Stromal cell of bone marrow (primary cell): ENCODE measurements at regions not wholly inside any gene's neighbourhood (a gene's known extent, or its start where the extent isn't known, plus 50 kb on each side); places are given as distances from the start of the nearest gene placed in this dataset.
"Not testable (repeated sequence)": the region's sequence is repeated elsewhere in the genome, so short reads cannot be mapped to it uniquely, and the experiment has no call there.

Experiments used
- DNase-seq: peaks from one replicate; pipeline ENCODE4 v3.0.0-alpha.2; 2012; ENCODE audit warnings: low read depth

DNA sequence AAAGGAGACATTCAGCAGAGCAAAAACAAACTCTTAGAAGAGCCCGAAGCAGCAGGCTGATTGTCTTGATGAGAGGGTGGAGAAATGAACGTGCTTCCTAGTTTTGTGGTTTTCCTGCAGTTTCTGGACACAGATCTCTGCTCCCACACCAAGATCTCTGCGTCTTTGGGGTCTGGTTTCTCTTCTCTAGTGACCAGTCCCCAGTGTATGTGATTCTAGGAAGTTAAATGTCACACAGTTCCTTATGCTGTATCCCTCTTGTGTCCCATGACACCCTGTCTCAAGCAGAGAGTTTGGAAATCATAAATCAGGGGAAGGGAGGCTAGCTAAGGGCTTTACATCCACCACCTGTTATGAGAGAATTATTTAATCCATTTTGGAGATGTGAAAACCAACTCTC lies 55.4 kb upstream of the KLF14 start:
- DNase-seq = no peak

DNA sequence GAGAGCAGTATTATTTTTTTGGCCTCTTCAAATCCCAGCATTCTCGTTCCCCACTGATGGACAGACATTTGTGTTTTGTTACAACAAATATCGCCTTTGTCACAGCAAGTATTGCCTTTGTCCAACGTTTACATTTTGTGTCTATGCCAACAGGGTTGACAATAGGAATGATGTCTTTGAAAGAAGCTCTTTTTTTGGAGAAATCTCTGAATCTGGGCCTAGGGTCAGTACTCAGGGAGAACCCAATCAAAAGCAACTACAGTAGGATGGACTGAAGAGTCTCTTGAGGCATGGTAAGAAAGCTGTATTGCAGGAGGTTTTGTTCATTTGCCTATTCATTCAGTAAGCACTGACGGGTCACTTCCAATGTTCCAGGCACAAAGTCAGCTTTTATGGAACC lies 57.7 kb upstream of the KLF14 start:
- no peak for DNase-seq

DNA sequence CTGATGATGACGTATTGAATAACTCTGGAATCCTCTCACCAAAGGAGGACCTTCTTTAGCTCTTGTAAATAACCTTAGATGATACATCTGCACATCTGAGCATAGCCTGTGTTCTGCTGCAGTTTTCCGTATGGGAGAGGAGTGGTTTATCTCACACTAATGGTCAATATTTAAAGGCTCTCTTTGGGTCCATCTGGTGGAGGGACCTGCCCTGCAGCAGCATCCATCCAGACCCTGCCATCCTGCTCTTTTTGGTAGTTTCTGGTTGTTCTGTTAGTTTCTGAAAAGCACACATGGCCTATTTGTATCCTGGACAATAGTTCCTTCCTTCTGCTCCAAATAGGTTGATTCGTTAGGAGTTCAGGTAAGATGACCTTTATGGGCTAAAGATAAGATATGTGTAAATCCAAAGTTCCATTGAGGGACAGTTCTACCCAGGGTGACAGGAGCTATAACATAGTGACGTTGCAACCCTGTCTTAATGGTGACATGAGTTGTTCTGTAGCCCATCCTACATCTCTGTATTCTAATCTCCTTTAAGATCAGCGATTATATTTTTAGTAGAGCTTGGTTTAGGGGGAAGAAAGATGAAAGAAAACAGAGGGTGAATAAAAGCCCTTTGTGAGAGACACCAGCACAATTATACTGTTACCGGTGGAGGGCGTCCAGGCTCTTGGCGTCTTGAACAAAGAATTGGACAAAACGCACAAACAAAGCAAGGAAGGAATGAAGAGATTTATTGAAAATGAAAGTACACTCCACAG lies 60.0 kb upstream of the KLF14 start:
- DNase-seq = peak; percentile 38

DNA sequence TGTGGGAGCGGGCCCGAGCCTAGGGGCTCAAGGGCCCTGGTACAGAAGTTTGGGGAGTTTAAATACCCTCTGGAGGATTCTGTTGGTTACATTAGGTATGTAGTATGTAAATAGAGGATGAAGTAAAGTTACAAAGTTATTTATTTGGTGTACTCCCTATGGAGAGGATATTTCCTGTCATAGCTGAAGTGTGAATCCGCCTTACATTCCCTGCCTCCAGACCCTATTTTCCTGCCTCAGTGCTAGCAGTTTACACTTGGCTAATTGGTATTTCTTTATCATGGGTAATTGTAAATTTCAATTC lies 60.6 kb upstream of the KLF14 start:
- no peak for DNase-seq

DNA sequence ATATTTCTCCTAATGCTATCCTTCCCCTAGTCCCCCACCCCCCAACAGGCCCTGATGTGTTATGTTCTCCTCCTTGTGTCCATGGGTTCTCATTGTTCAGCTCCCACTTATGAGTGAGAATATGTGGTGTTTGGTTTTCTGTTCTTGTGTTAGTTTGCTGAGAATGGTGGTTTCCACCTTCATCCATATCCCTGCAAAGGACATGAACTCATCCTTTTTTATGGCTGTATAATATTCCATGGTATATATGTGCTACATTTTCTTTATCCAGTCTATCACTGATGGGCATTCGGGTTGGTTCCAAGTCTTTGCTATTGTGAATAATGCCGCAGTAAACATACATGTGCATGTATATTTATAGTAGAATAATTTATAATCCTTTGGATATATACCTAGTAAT lies 62.4 kb upstream of the KLF14 start:
- not testable (repeated sequence) for DNase-seq

DNA sequence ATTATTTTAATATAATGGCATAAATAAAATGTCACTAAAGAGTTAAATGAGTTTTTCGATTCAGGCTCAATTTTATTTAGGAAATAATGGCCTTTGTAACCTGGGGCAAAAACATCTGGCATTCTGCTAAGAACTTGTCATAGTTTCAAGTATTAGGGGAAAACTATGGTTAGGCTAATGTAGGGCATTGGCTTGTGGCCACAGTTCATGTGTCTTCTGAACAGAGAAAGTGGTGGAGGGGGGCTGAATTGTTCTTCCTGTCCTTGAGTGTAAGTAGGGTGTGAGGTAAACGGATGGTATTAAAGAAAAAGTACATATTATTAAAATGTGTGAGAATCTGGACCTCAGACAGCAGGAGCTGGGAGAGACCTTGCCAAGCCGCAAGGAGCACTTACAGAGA lies 69.1 kb upstream of the KLF14 start:
- no peak for DNase-seq

DNA sequence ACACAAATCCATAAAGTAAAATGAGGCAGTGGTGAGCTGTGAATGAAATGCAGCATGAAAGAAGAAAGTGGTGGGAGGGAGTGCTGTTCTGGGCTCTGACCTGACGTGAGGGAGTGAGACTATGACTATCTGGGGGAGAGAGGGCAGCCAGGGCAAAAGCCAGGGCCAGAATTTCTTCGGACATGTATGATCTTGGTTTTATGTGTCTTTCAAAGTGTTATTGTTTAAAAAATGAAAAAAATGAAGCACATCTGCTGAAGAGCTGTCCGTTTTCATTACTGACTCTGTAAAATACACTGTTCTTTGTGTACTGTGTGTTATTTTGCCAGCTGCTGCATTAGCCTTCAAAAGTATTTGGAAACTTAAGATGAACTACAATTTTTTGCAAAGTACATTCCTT lies 70.2 kb upstream of the KLF14 start:
- DNase-seq = no peak

DNA sequence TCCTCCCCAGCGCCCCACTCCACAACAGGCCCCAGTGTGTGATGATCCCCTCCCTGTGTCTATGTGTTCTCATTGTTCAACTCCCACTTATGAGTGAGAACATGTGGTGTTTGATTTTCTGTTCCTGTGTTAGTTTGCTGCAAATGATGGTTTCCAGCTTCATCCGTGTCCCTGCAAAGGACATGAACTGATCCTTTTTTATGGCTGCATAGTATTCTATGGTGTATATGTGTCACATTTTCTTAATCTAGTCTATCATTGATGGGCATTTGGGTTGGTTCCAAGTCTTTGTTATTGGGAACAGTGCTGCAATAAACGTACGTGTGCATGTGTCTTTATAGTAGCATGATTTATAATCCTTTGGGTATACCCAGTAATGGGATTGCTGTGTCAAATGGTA lies 78.8 kb upstream of the KLF14 start:
- not testable (repeated sequence) for DNase-seq

DNA sequence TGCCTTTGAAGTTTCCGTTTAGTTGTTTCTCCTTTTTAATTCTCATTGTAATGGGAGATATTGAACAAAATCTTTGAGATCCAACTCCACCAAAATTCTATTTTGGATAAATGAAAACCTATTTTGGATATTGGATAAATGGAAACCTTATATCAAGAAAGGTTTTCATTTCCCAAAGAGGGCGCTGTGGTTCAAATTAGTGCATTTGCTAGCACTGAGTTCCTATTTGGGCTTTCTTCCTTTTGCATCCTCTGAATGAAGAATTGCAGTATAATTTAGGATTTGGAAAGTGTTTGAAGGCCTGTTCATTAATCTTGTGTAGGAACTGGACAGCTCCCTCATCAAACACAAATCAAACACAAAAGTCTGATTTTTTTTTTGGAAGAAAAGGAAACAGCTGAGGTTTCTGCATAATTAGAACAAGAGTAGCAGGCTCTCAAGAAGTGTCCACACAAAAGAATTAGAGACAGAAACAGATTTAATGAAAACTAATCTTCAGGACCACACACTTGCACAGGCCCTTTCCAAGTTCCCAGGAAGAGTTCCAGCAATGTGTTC lies 80.8 kb upstream of the KLF14 start:
- peak; percentile 46 for DNase-seq

DNA sequence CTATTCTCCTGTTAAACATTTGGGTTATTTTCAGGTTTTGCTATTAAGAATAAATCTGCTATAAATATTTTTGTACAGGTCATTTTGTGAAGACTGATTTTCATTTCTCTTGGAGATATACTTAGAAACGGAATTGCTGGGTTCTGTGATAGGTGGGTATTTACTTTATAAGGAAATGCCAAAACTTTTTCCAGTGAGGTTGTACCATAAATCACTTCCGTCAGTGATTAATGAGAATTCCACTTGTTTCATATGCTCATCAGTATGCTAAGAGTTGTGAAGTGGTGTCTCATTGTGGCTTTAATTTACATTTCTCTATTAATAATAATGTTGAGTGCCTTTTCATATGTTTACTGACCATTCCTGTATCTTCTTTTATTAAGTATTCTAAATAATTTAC lies 84.0 kb upstream of the KLF14 start:
- no peak for DNase-seq

DNA sequence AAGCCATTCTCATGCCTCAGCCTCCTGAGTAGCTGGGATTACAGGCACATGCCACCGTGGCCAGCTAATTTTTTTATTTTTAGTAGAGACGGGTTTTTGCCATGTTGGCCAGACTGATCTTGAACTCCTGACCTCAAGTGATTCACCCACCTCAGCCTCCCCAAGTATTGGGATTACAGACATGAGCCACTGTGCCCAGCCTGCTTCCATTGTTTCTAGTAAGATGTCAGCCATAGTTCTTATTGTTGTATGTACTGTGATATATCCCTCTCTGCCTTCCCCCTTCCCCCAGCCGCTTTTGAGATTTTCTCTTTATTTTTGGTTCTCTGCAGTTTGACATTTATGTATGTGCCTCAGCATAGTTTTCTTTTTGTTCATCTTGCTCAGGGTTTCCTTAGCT lies 87.9 kb upstream of the KLF14 start:
- peak; percentile 10 for DNase-seq

DNA sequence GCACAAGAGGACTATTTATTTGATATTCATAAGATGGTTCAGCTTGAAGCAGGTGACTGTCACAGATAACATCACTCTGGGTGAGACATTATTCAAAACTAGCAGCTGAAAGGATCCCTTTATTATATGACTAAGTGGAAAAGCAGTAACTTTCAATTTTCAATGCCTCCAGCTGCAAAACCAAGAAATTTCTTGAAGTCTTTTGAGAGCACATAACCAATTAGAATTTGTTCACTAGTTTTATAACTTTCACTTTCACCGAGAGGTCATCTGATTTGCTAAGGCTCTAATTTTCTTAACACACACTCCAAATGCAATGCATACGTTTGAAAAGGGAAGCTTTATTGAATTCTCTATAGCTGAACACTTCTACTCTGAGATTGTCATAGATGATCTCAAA lies 88.6 kb upstream of the KLF14 start:
- DNase-seq = peak; percentile 24

DNA sequence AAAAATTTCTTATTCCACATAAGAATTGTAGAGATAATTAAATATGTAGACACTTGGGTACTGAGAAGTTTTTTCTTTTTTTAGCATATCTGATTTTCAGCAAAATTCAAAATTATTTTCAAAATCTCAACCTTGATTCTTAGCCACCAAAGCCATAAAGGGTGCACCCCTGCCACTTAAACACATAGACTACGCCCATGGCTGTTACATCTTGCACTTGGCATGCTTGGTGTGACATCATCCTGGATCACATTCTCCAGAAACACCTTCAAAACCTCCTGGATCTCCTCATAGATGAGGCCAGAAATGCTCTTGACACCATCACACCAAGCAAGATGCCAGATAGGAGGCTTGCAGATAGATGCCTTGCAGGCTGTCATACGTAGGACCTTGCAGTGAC lies 89.1 kb upstream of the KLF14 start:
- DNase-seq = no peak

DNA sequence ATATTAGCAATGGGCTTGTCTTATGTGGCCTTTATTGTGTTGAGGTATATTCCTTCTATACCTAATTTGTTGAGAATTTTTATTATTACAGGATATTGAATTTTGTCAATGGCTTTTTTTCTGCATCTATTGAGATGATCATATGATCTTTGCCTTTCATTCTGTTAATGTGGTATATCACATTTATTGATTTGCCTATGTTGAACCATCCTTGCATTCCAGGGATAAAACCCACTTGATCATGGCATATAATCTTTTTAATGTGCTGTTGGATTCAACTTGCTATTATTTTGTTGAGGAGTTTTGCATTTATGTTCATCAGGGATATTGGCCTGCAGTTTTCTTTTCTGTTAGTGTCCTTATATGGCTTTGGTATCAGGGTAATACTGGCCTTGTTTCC lies 91.8 kb upstream of the KLF14 start:
- DNase-seq = no peak

DNA sequence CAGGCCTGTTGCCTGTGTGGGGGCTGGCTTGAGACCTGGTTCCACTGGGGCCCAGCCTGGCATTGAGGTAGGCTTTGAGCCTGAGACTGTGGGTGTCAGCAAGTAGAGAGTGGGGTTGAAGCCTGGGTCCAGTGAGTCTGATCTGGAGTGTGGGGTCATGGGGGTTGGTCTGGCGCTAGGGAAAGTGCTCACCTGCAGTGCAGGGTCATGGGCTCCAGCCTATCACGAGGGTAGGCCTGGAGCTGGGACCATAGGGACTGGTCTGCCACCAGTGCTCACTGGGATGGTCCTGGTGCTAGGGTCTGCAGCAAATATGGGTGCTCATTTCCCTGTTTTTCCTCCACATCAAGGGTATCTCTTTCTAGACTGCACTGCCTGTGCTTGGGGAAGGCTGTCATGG lies 95.4 kb upstream of the KLF14 start:
- no peak for DNase-seq

DNA sequence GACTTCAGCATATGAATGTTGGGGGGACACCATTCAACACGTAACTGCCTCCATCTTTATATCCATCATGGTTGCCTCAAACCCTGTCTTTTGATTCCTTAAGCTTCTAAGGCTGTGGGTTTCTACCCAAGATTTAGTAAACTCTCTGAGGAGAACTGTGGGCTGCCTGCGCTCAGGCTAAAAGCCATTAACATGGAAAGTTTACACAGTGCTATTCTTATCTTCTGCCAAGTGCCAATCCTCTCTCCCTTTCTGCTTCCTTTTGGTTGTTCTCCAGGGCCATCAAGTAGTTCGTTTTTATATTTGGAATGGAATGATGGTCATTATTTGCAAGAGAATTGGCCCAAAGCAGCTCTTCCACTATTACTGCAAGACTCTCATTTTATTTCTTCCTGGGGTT lies 97.3 kb upstream of the KLF14 start:
- no peak for DNase-seq

DNA sequence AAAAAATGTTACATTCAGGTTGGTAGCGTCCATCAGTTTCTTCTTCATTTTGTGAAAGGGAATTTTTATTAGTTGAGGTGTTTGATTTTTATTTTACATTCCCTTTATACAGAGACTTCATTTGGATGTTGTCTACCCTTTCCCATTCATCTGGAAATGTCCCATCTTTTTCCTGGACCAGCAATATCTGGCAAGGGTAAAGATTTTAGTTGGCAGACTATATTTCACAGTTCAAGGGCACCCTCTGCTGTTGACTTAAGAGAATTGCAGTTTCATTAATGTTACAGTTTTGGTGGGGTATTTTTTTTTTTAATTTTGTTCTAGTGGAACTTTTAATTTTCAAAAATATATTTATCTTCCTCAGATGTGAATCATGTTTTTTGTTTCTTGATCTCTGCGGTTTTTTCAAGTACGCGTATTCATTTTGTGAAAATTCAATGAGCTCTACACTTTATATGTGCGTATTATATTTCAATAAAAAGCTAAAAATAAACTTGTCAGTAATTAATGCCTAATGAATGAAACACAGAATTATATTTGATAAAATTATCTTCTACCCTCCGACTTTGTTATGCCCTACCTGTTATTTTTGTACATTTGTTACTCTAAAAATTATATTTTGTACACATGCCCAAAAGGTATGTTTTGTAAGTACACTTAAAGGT lies 97.9 kb upstream of the KLF14 start:
- peak; percentile 45 for DNase-seq

DNA sequence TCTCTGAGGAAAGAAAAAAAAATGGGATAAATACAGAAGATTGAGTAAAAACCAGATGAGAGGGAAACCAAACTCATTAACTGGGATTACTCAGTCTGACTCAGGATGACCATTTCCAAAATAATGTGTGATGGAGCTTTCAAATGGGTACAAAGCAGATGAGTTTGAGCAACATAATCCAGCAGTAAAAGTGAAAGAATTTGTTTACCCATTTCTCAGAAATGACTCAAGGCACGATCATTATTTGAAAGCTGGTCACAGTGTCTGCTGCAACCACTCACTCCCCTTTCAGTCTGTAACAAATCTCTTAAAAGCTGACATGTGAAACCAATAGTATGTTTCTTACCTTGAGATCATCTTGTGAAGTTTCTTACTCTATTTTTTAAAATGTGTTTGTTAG lies 104.7 kb upstream of the KLF14 start:
- DNase-seq = peak; percentile 96

DNA sequence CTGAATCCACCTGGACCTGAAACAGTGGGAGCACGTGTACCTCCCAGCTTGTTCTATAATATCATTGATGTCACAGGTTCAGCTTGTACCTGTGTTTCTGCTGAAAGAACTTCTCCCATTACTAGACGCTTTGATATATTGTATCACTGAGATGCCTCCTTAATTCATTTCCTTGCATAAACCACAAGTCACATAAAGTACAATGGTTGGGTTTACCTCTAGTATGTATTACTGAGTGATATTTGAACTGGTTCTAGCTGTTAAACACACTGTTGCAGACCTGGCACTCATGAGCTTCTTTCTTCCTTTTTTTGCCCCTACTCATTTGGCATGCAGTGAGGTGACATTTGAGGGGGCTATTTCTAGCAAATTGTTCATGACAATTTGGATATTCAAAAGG lies 106.6 kb upstream of the KLF14 start:
- no peak for DNase-seq

DNA sequence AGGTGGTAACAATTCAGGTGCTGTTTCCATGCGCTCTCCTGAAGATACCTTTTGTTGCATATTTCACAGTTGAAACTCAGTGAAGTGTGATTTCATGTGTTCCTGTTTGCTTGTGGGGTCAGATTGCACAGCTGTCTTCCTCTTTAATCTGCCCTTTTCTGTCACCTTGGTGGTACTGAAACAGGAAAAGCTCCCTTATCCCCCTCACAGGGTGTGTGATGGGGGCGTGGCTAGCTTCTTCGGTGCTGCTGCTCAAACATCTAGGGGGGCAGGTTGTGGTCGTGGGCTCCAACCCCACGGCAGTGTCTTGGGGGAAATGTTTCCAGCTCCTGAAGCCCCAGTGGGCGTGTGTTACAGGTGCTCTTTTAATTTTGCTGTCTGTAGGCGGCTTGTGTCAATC lies 107.4 kb upstream of the KLF14 start:
- no peak for DNase-seq

DNA sequence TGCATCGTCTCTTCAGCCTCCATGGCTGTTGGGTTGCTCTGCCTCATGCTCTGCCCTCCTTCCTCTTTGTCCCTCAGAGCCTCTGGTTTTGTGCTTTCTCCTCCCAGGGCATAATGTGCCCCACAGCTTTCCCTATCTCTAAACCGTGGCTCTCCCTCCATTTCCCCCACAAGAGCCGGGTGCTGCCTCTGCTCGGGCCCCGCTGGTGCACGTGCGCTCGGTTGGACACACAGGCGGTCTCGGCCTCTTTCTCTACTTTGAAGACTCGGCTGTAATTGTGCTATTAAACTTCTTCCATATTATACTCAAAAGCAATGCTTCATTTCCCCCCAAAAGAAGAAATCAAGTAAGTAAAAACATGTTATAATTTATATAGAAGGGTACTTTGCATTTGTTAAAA lies 109.7 kb upstream of the KLF14 start:
- no peak for DNase-seq

DNA sequence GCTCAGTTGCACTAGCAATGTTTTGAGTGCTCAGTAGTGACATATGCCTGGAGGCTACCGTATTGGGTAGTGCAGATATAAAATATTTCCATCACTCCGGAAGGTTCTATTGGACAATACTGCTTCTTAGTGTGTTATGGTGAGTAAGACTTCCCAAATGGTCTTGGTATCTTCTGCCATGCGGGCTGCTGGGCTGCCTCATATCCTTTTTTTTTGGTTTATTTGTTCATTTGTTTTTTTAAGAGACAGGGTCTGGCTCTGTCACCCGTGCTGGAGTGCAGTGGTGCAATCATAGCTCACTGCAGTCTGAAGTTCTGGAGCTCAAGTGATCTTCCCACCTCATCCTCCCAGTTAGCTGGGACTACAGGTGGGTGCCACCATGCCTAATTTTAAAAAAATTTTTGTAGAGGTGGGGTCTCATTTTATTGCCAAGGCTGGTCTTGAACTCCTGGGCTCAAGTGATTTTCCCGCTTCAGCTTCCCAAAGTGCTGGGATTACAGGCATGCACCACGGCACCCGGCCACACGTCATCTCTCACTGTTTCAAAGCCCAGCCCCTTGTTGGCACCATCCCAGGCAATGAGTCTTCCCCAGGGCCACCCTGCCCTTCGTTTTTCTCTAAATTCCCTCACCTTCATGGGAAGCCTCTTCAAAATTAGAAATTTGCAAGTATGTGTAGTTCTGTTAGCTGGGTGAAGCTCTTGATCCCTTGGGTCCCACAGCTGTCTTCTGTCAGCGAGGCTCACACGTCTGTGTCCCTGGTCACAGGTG lies 111.0 kb upstream of the KLF14 start:
- DNase-seq = no peak

DNA sequence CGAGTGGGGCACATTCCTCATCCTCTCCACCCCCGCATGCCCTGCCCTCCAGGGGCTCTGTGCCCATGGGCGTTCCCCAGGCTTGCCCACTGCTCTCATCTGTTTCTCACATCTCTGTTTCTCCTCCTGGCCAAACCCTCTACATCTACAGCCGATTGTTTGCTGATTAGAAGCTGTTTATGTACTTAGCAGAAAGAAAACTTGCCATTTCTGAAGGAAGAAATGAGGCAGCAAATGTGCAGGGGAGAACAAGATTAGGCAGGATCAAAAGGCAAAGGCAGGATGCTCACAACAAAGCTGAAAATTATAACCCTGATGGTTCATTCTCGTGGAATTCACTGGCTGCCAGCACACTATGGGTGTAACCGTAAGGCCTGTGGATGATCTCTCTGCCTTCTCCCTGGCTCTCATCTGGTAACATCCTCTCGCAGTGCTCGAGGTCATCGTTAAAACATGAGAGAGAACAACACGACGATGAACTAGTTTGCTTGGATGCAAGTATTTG lies 111.6 kb upstream of the KLF14 start:
- peak; percentile 82 for DNase-seq
